ENCODE measurements at regions not wholly inside any gene's neighbourhood (a gene's known extent, or its start where the extent isn't known, plus 50 kb on each side); places are given as distances from the start of the nearest gene placed in this dataset.

DNA sequence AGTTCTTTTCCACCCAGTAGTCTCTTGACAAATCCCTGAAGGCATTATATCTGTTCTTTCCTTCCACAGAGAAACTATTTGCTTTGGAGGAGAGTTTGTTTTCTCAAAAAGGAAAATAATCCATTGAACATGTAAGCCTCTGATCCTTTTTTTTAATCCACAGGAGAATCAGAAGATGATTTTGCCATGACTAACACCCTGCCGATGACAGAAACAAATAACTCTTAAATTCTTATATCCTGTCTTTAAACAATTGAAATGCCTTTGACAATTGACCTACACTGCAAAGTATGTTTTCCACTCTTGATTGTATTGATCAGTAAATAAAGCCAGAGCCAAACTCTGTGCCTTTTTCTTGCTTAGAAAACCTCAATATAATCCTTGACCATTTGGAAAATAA is 666.4 kb upstream of the CTNND2 start:
- Histone ChIP-seq H3K27ac (ENCODE audit: insufficient read depth, low read length) (no peak overlapping the region), H3K27me3 (ENCODE audit: control insufficient read depth, insufficient read depth, low read length) (no peaks in the 10 kb centered on the region), H3K36me3 (ENCODE audit: control insufficient read depth, insufficient read depth, low read length) (no peaks in the 10 kb centered on the region), H3K9ac (ENCODE audit: insufficient read depth, low read length) (no peak overlapping the region), H3K4me2 (ENCODE audit: extremely low read depth, insufficient read depth, low read length) (no peak overlapping the region), H3K79me2 (ENCODE audit: control insufficient read depth, insufficient read depth, low read length) (no peaks in the 10 kb centered on the region), H2AFZ (ENCODE audit: low read length) (no peak overlapping the region), H3K4me1 (ENCODE audit: control insufficient read depth, extremely low read depth, insufficient read depth, low read length) (no peaks in the 10 kb centered on the region), H3K9me3 (ENCODE audit: control insufficient read depth, insufficient read depth, low read depth, low read length) (no peaks in the 10 kb centered on the region), H3K4me3 (replicated peaks in 1 of 4; ENCODE audit: control extremely low read depth in 1 of 4, insufficient read depth in 1 of 4, low read depth in 3 of 4, low read length in 4 of 4) (no peak overlapping the region), H4K20me1 (ENCODE audit: control insufficient read depth, extremely low read depth, insufficient read depth, low read length) (no peaks in the 10 kb centered on the region)
- peak in 1 of 2 donors; percentile 1 for DNase-seq (ENCODE audit: low read depth in 2 of 2)
- TF ChIP-seq EZH2 (IDR thresholded peaks at IDR 0.05; ENCODE audit: low read length, missing control alignments) = no peak
- TF ChIP-seq, protein P1, sequence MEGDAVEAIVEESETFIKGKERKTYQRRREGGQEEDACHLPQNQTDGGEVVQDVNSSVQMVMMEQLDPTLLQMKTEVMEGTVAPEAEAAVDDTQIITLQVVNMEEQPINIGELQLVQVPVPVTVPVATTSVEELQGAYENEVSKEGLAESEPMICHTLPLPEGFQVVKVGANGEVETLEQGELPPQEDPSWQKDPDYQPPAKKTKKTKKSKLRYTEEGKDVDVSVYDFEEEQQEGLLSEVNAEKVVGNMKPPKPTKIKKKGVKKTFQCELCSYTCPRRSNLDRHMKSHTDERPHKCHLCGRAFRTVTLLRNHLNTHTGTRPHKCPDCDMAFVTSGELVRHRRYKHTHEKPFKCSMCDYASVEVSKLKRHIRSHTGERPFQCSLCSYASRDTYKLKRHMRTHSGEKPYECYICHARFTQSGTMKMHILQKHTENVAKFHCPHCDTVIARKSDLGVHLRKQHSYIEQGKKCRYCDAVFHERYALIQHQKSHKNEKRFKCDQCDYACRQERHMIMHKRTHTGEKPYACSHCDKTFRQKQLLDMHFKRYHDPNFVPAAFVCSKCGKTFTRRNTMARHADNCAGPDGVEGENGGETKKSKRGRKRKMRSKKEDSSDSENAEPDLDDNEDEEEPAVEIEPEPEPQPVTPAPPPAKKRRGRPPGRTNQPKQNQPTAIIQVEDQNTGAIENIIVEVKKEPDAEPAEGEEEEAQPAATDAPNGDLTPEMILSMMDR (conservative IDR thresholded peaks at IDR 0.05 in 1 of 2, IDR thresholded peaks at IDR 0.05 in 1 of 2; ENCODE audit: low read depth in 1 of 2, low read length in 2 of 2) = no peak

DNA sequence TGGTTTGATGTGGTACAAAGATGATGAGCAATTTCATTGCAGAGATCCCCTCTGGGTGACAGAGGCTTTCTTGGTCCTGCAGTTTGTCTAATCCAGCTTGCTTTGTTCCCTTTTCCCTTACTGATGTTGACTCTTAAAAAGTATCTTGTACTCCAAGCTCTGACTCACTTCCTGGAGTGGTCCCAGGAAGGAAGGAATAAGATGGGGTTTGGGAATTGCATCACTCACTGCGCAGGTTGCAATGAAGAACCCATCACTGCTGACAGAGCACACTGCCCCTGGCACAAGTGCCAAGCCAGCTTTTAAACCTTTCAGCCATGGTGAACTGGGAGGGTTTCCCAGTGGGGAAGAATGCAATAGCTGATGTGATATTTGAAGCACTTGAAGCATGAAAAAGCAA is 662.2 kb upstream of the CTNND2 start:
- Histone ChIP-seq H3K4me2 (ENCODE audit: extremely low read depth, insufficient read depth, low read length) (no peak overlapping the region), H3K36me3 (ENCODE audit: control insufficient read depth, insufficient read depth, low read length) (no peaks in the 10 kb centered on the region), H3K9ac (ENCODE audit: insufficient read depth, low read length) (no peak overlapping the region), H3K9me3 (ENCODE audit: control insufficient read depth, insufficient read depth, low read depth, low read length) (no peaks in the 10 kb centered on the region), H3K27me3 (ENCODE audit: control insufficient read depth, insufficient read depth, low read length) (no peaks in the 10 kb centered on the region), H3K4me3 (replicated peaks in 1 of 4; ENCODE audit: control extremely low read depth in 1 of 4, insufficient read depth in 1 of 4, low read depth in 3 of 4, low read length in 4 of 4) (no peak overlapping the region), H3K27ac (ENCODE audit: insufficient read depth, low read length) (no peak overlapping the region), H2AFZ (ENCODE audit: low read length) (no peak overlapping the region), H3K79me2 (ENCODE audit: control insufficient read depth, insufficient read depth, low read length) (no peaks in the 10 kb centered on the region), H4K20me1 (ENCODE audit: control insufficient read depth, extremely low read depth, insufficient read depth, low read length) (no peaks in the 10 kb centered on the region), H3K4me1 (ENCODE audit: control insufficient read depth, extremely low read depth, insufficient read depth, low read length) (no peaks in the 10 kb centered on the region)
- TF ChIP-seq EZH2 (IDR thresholded peaks at IDR 0.05; ENCODE audit: low read length, missing control alignments) = no peak
- TF ChIP-seq, protein P1 (conservative IDR thresholded peaks at IDR 0.05 in 1 of 2, IDR thresholded peaks at IDR 0.05 in 1 of 2; ENCODE audit: low read depth in 1 of 2, low read length in 2 of 2) = no peak
- peak in 1 of 2 donors; percentile 52 for DNase-seq (ENCODE audit: low read depth in 2 of 2)

DNA sequence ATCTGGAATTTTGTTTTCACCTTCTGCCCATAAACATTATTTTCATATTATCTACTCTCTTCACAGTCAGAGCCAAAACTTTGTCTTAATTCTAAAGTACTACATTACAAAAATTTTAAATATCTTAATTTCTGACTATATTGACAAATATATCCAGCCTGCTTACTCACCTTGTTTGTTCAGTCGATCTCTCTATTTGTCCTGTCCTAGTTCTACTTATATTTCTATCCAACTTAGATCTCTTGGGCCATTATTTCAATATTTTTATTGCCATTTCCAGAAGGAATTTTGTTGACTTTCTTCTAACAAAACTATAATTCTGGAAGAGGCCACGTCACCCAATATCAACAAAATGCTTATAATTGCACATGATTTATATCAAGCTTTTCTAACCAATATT is 652.8 kb upstream of the CTNND2 start:
- no peak for DNase-seq (ENCODE audit: low read depth in 2 of 2)
- Histone ChIP-seq H3K27me3 (ENCODE audit: control insufficient read depth, insufficient read depth, low read length) (no peaks in the 10 kb centered on the region), H3K4me2 (ENCODE audit: extremely low read depth, insufficient read depth, low read length) (no peak overlapping the region), H3K36me3 (ENCODE audit: control insufficient read depth, insufficient read depth, low read length) (no peaks in the 10 kb centered on the region), H3K27ac (ENCODE audit: insufficient read depth, low read length) (no peak overlapping the region), H3K9me3 (ENCODE audit: control insufficient read depth, insufficient read depth, low read depth, low read length) (no peaks in the 10 kb centered on the region), H3K9ac (ENCODE audit: insufficient read depth, low read length) (no peak overlapping the region), H3K4me3 (replicated peaks in 1 of 4; ENCODE audit: control extremely low read depth in 1 of 4, insufficient read depth in 1 of 4, low read depth in 3 of 4, low read length in 4 of 4) (no peak overlapping the region), H3K4me1 (ENCODE audit: control insufficient read depth, extremely low read depth, insufficient read depth, low read length) (no peaks in the 10 kb centered on the region), H2AFZ (ENCODE audit: low read length) (no peak overlapping the region), H4K20me1 (ENCODE audit: control insufficient read depth, extremely low read depth, insufficient read depth, low read length) (no peaks in the 10 kb centered on the region), H3K79me2 (ENCODE audit: control insufficient read depth, insufficient read depth, low read length) (no peaks in the 10 kb centered on the region)
- no peak for TF ChIP-seq EZH2 (IDR thresholded peaks at IDR 0.05; ENCODE audit: low read length, missing control alignments)
- TF ChIP-seq, protein P1 (conservative IDR thresholded peaks at IDR 0.05 in 1 of 2, IDR thresholded peaks at IDR 0.05 in 1 of 2; ENCODE audit: low read depth in 1 of 2, low read length in 2 of 2) = no peak

Data from fibroblast of lung (primary cell).